Hepatocyte (in vitro differentiated cells): ENCODE measurements at regions not wholly inside any gene's neighbourhood (a gene's known extent, or its start where the extent isn't known, plus 50 kb on each side); places are given as distances from the start of the nearest gene placed in this dataset.

Source experiments
- DNase-seq: peaks from one replicate; pipeline ENCODE4 v3.0.0-alpha.2; 2016; ENCODE audit warnings: low spot score
- H2AFZ ChIP-seq: fragments of 200-600 bp; sonication (generic); 2 replicates; pipeline ENCODE4 v1.6.0; 2016; ENCODE audit warnings: antibody characterized with exemption, mild to moderate bottlenecking
- H3K27ac ChIP-seq: fragments of 200-600 bp; sonication (generic); 2 replicates; pipeline ENCODE4 v1.5.1; 2016; ENCODE audit warnings: mild to moderate bottlenecking
- H3K27me3 ChIP-seq: fragments of 200-600 bp; sonication (generic); 2 replicates; pipeline ENCODE4 v1.6.1; 2016
- H3K36me3 ChIP-seq: fragments of 200-600 bp; sonication (generic); replicated peaks from 2 replicates; pipeline ENCODE4 v1.5.1; 2016; ENCODE audit warnings: low read depth; ENCODE audit not compliant: insufficient read depth
- H3K4me1 ChIP-seq: fragments of 200-600 bp; sonication (generic); 2 replicates; pipeline ENCODE4 v1.5.1; 2016; ENCODE audit warnings: mild to moderate bottlenecking, moderate library complexity; ENCODE audit not compliant: insufficient read depth
- H3K4me2 ChIP-seq: fragments of 200-600 bp; sonication (generic); 2 replicates; pipeline ENCODE4 v1.6.0; 2016
- H3K4me3 ChIP-seq: fragments of 200-600 bp; sonication (generic); 2 replicates; pipeline ENCODE4 v1.5.1; 2016; ENCODE audit warnings: mild to moderate bottlenecking
- H3K79me2 ChIP-seq: fragments of 200-600 bp; sonication (generic); 2 replicates; pipeline ENCODE4 v1.6.0; 2017; ENCODE audit warnings: mild to moderate bottlenecking
- H3K9me2 ChIP-seq: fragments of 200-600 bp; sonication (generic); replicated peaks from 2 replicates; pipeline ENCODE4 v1.6.0; 2017; ENCODE audit warnings: mild to moderate bottlenecking; ENCODE audit not compliant: insufficient read depth
- H3K9me3 ChIP-seq: fragments of 200-600 bp; sonication (generic); 2 replicates; pipeline ENCODE4 v1.5.1; 2016; ENCODE audit warnings: low read depth, mild to moderate bottlenecking
- H4K20me1 ChIP-seq: fragments of 200-600 bp; sonication (generic); 2 replicates; pipeline ENCODE4 v1.6.0; 2016; ENCODE audit warnings: mild to moderate bottlenecking; ENCODE audit not compliant: insufficient read depth, poor library complexity, severe bottlenecking
- EZH2 ChIP-seq: fragments of 200-600 bp; sonication (generic); IDR thresholded peaks from 2 replicates; pipeline ENCODE4 v1.6.1; 2016; ENCODE audit warnings: antibody characterized with exemption, mild to moderate bottlenecking, borderline replicate concordance
- EZH2phosphoT487 ChIP-seq: fragments of 200-600 bp; sonication (generic); IDR thresholded peaks from one replicate; pipeline ENCODE4 v1.6.1; 2018; ENCODE audit warnings: antibody characterized with exemption, mild to moderate bottlenecking, low read depth, moderate library complexity; ENCODE audit not compliant: unreplicated experiment, severe bottlenecking
- WGBS: methylation state at CpG from one replicate; pipeline ENCODE4 v1.1.6; 2016; ENCODE audit warnings: low lambda C conversion rate; ENCODE audit errors: missing lambda C conversion rate; 5-methylcytosine and 5-hydroxymethylcytosine counted together
- TF ChIP-seq, protein P1 (sequence below): fragments of 200-600 bp; sonication (generic); IDR thresholded peaks from 2 replicates; pipeline ENCODE4 v1.5.1; 2016; ENCODE audit warnings: antibody characterized with exemption, mild to moderate bottlenecking; ENCODE audit not compliant: poor library complexity

DNA sequence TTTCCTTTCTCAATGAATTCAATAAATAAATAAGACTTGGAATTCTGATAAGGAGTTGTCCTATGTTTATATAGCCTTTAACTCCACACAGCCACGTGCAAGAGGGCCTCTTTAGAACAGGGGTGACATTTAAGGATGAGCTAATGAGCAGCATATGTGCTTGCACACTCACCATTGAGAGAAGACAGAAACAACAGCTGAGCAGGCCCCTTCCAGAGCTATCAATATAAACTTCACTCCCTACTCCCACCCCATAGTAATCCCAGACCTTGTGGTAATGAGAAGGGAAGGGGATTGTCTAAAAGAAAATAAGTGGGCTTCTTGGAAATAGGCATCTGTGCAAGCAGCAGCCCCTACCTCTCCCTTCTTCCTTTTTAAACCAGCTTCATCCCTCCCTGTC, 176.0 kb downstream of the SEC16B start:
- WGBS, result 15% methylated on average over 1 of the region's 1 CpG
- Histone ChIP-seq H3K79me2 (no peaks in the 10 kb centered on the region), H4K20me1 (no peaks in the 10 kb centered on the region), H2AFZ (no peak overlapping the region), H3K4me1 (peaks cover 5% of the 10 kb centered on the region), H3K36me3 (no peaks in the 10 kb centered on the region), H3K9me2 (no peaks in the 10 kb centered on the region), H3K27me3 (no peaks in the 10 kb centered on the region), H3K9me3 (no peaks in the 10 kb centered on the region), H3K27ac (no peak overlapping the region), H3K4me2 (no peak overlapping the region), H3K4me3 (no peak overlapping the region)
- DNase-seq, result no peak
- TF ChIP-seq, protein P1, sequence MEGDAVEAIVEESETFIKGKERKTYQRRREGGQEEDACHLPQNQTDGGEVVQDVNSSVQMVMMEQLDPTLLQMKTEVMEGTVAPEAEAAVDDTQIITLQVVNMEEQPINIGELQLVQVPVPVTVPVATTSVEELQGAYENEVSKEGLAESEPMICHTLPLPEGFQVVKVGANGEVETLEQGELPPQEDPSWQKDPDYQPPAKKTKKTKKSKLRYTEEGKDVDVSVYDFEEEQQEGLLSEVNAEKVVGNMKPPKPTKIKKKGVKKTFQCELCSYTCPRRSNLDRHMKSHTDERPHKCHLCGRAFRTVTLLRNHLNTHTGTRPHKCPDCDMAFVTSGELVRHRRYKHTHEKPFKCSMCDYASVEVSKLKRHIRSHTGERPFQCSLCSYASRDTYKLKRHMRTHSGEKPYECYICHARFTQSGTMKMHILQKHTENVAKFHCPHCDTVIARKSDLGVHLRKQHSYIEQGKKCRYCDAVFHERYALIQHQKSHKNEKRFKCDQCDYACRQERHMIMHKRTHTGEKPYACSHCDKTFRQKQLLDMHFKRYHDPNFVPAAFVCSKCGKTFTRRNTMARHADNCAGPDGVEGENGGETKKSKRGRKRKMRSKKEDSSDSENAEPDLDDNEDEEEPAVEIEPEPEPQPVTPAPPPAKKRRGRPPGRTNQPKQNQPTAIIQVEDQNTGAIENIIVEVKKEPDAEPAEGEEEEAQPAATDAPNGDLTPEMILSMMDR, result no peak
- TF ChIP-seq EZH2phosphoT487, result no peak
- TF ChIP-seq EZH2, result no peak

DNA sequence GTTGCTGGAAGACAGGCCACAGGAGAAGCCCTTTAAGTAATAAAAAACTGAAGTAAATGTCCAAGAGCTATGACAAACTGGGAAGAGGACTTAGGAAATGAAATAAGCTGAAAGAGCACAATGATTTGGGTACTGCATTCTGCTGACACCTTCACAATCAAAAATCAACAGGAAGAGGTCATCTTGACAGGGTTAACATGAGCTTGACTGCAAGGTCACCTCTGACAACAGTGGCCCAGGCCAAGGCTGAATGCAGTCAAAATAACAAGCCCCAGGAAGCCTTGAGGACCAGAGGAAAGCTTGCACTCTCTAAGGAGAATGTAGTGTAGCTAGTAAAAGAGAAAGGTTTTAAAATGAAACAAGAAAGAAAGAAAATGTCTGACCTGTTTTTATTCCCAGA, 179.3 kb downstream of the SEC16B start:
- Histone ChIP-seq H2AFZ (no peak overlapping the region), H3K4me3 (no peak overlapping the region), H4K20me1 (no peaks in the 10 kb centered on the region), H3K4me1 (peaks cover 5% of the 10 kb centered on the region), H3K4me2 (no peak overlapping the region), H3K27me3 (no peaks in the 10 kb centered on the region), H3K9me3 (no peaks in the 10 kb centered on the region), H3K27ac (no peak overlapping the region), H3K36me3 (no peaks in the 10 kb centered on the region), H3K79me2 (no peaks in the 10 kb centered on the region), H3K9me2 (no peaks in the 10 kb centered on the region)
- TF ChIP-seq, protein P1, result no peak
- TF ChIP-seq EZH2phosphoT487 (no peak), EZH2 (no peak)
- no peak for DNase-seq

DNA sequence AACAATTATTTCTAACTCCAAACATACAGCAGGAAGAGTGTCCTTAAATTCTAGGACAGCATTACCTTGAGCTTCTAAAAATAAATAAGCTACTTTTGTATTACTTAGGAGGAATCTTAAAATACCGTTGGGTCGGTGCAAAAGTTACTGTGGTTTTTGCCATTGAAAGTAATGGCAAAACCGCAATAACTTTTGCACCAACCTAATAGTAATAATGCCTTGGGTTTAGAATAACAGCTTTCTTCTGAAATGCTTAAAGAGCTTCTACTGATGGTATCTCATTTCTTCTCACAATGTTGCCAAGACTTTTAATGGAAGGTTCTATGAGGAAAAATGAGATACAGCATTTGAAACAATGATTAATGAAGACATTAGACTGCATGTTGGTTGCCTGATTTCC, 179.9 kb downstream of the SEC16B start:
- Histone ChIP-seq H3K79me2 (no peaks in the 10 kb centered on the region), H3K4me3 (no peak overlapping the region), H3K9me3 (no peaks in the 10 kb centered on the region), H3K4me1 (peaks cover 5% of the 10 kb centered on the region), H3K27ac (no peak overlapping the region), H3K9me2 (no peaks in the 10 kb centered on the region), H4K20me1 (no peaks in the 10 kb centered on the region), H3K36me3 (no peaks in the 10 kb centered on the region), H3K4me2 (no peak overlapping the region), H3K27me3 (no peaks in the 10 kb centered on the region), H2AFZ (no peak overlapping the region)
- no peak for DNase-seq
- 88% methylated on average over 3 of the region's 3 CpGs for WGBS
- TF ChIP-seq EZH2phosphoT487, result no peak

DNA sequence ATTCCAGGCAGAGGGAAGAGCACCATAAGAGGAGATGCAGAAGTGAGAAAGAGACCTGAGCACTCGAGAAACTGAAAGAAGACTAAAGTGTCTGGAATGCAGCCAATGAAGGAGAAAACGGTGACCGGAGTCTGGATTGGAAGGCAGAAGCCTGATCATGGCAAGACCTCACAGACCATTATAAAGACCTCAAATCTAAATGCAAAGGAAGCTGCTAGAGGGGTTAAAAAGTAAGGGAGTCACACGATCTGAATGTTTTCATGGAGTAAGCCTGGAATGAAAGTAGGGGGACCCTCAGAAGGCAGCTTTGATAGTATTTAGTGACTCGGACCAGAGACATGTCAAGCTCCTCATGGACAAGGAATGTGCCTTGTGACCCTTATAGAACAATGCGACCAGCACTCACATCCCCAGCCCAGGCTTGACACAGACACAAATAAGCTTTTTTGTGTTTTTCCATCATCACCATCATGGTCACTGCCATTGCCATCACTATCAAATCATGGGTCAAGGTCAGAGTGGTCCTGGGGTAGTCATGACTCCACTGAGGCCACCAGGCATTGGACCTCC, 183.6 kb downstream of the SEC16B start:
- TF ChIP-seq, protein P1, result no peak
- Histone ChIP-seq H3K4me1 (no peaks in the 10 kb centered on the region), H2AFZ (no peak overlapping the region), H3K36me3 (no peaks in the 10 kb centered on the region), H3K79me2 (no peaks in the 10 kb centered on the region), H3K27ac (no peak overlapping the region), H3K9me2 (no peaks in the 10 kb centered on the region), H3K9me3 (no peaks in the 10 kb centered on the region), H3K4me3 (no peak overlapping the region), H4K20me1 (no peaks in the 10 kb centered on the region), H3K4me2 (no peak overlapping the region), H3K27me3 (no peaks in the 10 kb centered on the region)
- no peak for DNase-seq
- WGBS, result 71% methylated on average over 6 of the region's 6 CpGs
